Activated B cell treated with CpG ODN at 0.5 μM for 24 hours (primary cell): ENCODE measurements at regions not wholly inside any gene's neighbourhood (a gene's known extent, or its start where the extent isn't known, plus 50 kb on each side); places are given as distances from the start of the nearest gene placed in this dataset.

ENCODE experiments used
- ATAC-seq: fragments of 200-7000 bp; cut with Tn5 transposase; one replicate; pipeline ENCODE4 v1.10.0; 2021; ENCODE audit warnings: low read depth, mild to moderate bottlenecking, moderate library complexity
- CTCF ChIA-PET: fragments of 350-600 bp; sonication (Branson Sonifier 250); formaldehyde crosslinking; loops from one replicate; lab custom pipeline; 2021; ENCODE audit warnings: antibody characterized with exemption; lab: Charles Lee
- POLR2A ChIA-PET: fragments of 350-600 bp; sonication (Branson Sonifier 250); formaldehyde crosslinking; loops from one replicate; lab custom pipeline; 2021; ENCODE audit warnings: antibody characterized with exemption; lab: Charles Lee
- DNase-seq: peaks from one replicate; pipeline ENCODE4 v3.0.0; 2022
- H3K27ac Mint-ChIP-seq: one replicate; pipeline ENCODE4 v1.8.0; 2020; ENCODE audit warnings: mixed read lengths
- H3K27me3 Mint-ChIP-seq: one replicate; pipeline ENCODE4 v1.8.0; 2021; ENCODE audit warnings: mixed read lengths
- H3K36me3 Mint-ChIP-seq: one replicate; pipeline ENCODE4 v1.8.0; 2021; ENCODE audit warnings: low read depth, mixed read lengths
- H3K4me1 Mint-ChIP-seq: one replicate; pipeline ENCODE4 v1.8.0; 2021; ENCODE audit warnings: mixed read lengths
- H3K4me3 Mint-ChIP-seq: one replicate; pipeline ENCODE4 v1.8.0; 2020; ENCODE audit warnings: mild to moderate bottlenecking, mixed read lengths
- H3K9me3 Mint-ChIP-seq: one replicate; pipeline ENCODE4 v1.8.0; 2020; ENCODE audit warnings: mixed read lengths
- CTCF ChIP-seq: fragments of 200-600 bp; IDR thresholded peaks from one replicate; pipeline ENCODE4 v1.8.0; 2022; ENCODE audit warnings: antibody characterized with exemption, mild to moderate bottlenecking
- intact Hi-C: fragments of 100-400 bp; cut with micrococcal nuclease; formaldehyde crosslinking; loops from one replicate; pipeline ENCODE4 v1.15.1; 2024

- Mint-ChIP-seq H3K4me3 (no peak overlapping the region), H3K36me3 (no peaks in the 10 kb centered on the region), H3K9me3 (peaks cover 11% of the 10 kb centered on the region), H3K27ac (no peak overlapping the region), H3K27me3 (peaks cover 10% of the 10 kb centered on the region), H3K4me1 (no peaks in the 10 kb centered on the region)
- DNase-seq (no peak), ATAC-seq (no peak)
- POLR2A ChIA-PET: no interaction called here
- intact Hi-C loops: no loop called here
- CTCF ChIA-PET: no interaction called here
- TF ChIP-seq CTCF: no peak
Measured at GRCh38 chr6:170072246-170072645, 218.6 kb downstream of the DLL1 start.

- H3K27ac Mint-ChIP-seq: no peak overlapping the region
- ChIA-PET CTCF (no interaction called here), POLR2A (no interaction called here)
- no peak overlapping the region for H3K4me3 Mint-ChIP-seq
- no peaks in the 10 kb centered on the region for H3K4me1 Mint-ChIP-seq
- ATAC-seq: no peak
- DNase-seq: no peak
- peaks cover 11% of the 10 kb centered on the region for H3K9me3 Mint-ChIP-seq
- no peak for TF ChIP-seq CTCF
- no peaks in the 10 kb centered on the region for H3K36me3 Mint-ChIP-seq
- H3K27me3 Mint-ChIP-seq: peaks cover 10% of the 10 kb centered on the region
- intact Hi-C loops: no loop called here
Measured at GRCh38 chr6:170069611-170070010, 221.3 kb downstream of the DLL1 start.

- no peak for DNase-seq
- intact Hi-C loops: no loop called here
- H3K36me3 Mint-ChIP-seq: no peaks in the 10 kb centered on the region
- H3K27me3 Mint-ChIP-seq: peaks cover 7% of the 10 kb centered on the region
- no peak for ATAC-seq
- no peaks in the 10 kb centered on the region for H3K4me1 Mint-ChIP-seq
- H3K9me3 Mint-ChIP-seq: peaks cover 11% of the 10 kb centered on the region
- no peak overlapping the region for H3K4me3 Mint-ChIP-seq
- POLR2A ChIA-PET: no interaction called here
- no peak for TF ChIP-seq CTCF
- CTCF ChIA-PET: no interaction called here
- H3K27ac Mint-ChIP-seq: no peak overlapping the region
Measured at GRCh38 chr6:170068496-170068895, 222.4 kb downstream of the DLL1 start.

GRCh38 chr6:170067923-170068360 lies 222.9 kb downstream of the DLL1 start:
- H3K4me3 Mint-ChIP-seq: no peak overlapping the region
- no peak overlapping the region for H3K27ac Mint-ChIP-seq
- ChIA-PET POLR2A (no interaction called here), CTCF (no interaction called here)
- DNase-seq: no peak
- TF ChIP-seq CTCF: no peak
- no peak for ATAC-seq
- H3K9me3 Mint-ChIP-seq: peaks cover 11% of the 10 kb centered on the region
- H3K27me3 Mint-ChIP-seq: peaks cover 7% of the 10 kb centered on the region
- no peaks in the 10 kb centered on the region for H3K4me1 Mint-ChIP-seq
- intact Hi-C loops: no loop called here
- H3K36me3 Mint-ChIP-seq: no peaks in the 10 kb centered on the region

GRCh38 chr6:170067181-170067641 lies 223.7 kb downstream of the DLL1 start:
- ChIA-PET CTCF (no interaction called here), POLR2A (no interaction called here)
- no peak for TF ChIP-seq CTCF
- no peak overlapping the region for H3K27ac Mint-ChIP-seq
- peaks cover 7% of the 10 kb centered on the region for H3K27me3 Mint-ChIP-seq
- H3K4me1 Mint-ChIP-seq: no peaks in the 10 kb centered on the region
- DNase-seq (no peak), ATAC-seq (no peak)
- H3K9me3 Mint-ChIP-seq: peaks cover 11% of the 10 kb centered on the region
- no peaks in the 10 kb centered on the region for H3K36me3 Mint-ChIP-seq
- H3K4me3 Mint-ChIP-seq: no peak overlapping the region
- intact Hi-C loops: no loop called here
